Activated T-cell treated with anti-CD3 and anti-CD28 coated beads, Interleukin-2, amount 50 U/mL, for 48 hours (primary cell): ENCODE measurements at regions not wholly inside any gene's neighbourhood (a gene's known extent, or its start where the extent isn't known, plus 50 kb on each side); places are given as distances from the start of the nearest gene placed in this dataset.

ENCODE experiments used
- DNase-seq, 2 experiments: peaks; one replicate each; pipeline ENCODE4 v3.0.0-alpha.2; 2020

DNA sequence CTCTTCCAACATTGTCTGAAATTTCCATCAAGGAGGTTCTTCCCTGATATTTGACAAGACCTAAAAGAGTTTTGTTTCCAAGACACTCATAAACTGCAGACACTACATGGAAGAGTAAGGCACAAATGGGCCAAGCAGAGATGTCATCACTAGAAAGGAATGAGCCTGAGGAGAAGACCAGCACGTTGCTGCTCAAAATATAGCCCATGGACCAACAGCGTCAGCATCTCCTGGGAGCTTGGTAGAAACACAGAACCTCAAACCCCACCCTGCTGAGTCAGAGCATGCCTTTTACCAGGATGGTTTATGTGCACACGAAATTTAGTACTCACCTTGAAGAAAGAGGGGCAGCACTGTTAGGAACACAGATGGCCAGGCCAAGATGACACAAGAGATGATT, 128.7 kb upstream of the MID1 start:
- no peak for DNase-seq

DNA sequence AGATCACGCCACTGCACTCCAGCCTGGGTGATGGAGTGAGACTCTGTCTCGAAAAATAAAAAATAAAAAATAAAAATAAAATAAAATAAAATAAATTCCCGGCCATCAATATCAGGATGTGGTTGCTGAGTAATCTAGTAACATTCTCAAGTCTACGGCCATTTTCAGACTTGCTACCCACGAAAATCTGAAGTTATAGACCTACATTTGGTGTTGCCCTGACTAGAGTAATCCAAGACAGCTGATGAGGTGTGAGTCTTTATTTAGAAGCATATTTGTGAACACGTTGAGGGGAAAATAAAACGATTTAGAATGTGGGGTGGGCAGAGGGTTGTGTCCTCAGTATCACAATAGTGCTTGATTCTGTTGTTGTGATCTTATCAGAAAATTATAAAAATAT, 130.2 kb upstream of the MID1 start:
- no peak for DNase-seq

DNA sequence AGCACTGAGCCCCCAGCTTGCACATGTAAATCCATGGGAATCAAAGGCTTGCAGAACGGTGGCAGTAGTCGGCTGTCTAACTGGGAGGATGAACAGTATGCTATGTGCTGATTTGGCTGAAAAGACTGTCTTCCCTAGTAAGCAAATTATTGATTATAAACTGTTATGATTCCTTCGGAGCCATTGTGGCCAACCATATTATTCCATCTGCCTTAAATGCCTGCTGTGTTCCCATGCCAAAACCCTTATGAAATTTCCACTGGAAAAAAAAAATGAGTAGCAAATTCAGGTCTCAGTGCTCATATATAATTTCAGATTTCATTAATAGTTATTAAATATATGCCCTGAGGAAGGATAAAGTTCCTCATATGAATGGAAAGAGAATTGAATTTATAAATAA, 132.7 kb upstream of the MID1 start:
- no peak for DNase-seq

DNA sequence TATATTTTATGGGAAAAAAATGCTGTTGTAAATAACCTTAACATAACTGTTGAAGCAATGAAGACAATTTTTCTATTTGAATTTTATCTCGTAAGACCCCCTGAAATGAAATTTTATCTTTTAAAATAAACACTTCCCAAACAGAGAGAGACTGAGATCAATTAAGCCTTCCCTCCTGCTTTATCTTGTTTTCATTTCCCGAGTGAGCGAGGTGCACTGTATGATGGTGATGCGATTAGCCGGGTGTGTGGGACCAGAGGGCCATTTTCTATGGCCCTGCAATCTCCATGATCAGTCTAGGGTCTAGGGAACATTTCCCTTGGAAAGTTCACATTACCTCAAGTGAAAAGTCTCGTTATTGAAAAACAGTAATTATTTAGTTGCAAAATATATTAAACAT, 134.1 kb upstream of the MID1 start:
- DNase-seq: no peak

DNA sequence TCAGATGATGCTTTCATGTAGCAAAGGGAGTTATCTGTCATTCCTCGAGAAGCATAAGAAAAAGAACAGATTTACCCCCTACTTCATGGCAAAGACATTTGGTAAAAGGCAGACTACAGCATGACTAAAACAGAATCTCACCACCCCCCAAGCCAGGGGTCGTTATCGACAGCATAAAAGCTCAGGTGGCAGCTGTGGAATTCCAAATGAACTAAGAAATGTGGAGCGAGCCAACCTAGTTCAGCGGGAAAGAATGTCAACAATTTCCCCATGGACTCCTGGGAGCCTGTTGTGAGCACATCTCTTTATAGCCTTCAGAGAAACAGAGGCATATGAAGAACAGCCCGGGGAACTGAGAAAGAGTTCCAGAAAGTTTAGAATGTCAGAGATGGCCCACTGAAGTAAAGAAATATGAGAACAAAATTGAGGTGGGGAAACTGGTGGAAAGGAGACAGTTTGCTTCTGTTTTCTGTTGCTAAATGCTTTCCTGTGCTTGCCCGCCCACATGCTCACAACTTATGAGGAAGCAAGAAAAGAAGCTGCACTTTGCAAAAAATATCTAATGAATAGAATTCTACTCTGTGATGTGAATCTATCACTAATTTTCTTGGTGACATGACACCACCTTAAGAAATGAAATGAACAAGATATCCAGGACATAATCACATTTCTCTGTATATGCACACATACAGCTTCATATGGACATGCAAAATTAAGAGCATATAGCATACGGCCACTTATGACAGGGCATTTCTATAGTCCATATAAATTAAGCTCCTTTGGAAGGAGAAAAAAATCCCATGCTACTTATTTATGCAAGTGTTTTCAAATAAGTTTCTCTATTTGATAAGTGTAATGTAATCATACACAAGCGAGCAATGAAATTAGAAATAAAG, 135.3 kb upstream of the MID1 start:
- no peak for DNase-seq

DNA sequence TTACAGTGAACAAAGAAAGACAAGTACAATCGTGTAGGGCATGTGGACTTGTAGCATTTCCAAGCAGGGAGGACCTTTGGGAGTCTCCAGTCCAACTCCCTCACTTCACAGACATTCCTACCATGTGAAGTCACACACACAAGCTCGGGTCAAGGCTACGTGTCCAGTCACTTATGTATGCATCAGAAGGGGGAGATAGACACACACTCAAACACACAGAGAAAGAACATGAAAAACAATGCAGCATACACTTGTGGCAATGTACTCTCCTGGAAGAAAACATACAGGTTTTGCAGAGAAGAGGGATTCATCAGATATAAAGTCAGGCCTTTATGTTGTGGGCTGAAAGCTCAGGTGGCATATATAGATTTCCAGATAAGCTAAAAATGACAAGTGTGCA, 136.1 kb upstream of the MID1 start:
- no peak for DNase-seq

DNA sequence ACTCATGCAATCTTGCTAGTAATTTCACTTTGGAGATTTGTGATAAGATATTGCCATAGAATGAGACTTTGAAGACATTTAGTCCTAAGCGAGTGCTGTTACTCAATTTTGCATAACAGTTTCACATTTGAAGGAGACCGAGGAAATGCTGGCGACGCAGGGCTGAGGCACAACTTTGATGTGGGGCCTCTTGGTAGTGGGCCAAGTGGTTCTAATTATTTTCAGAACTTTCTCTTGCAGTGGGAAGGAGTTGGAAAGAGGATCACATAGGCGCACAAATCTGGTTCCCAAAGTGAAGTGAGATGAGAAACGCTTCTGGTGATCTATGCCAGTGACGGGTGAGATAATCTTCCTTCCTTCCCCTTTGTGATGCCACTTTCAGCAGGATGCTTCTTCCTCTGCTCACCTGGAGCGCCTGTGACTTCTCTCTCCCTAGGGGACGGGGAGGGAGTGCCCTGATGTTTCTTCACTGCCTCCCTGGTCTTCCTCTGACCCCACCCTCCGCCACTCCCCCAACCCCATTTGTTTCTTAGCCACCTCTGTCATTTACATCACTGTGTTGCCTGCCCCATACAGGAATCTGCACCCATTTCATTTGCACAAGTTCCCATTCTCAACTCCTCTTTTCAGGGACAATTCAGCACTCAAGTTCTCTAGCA, 138.9 kb upstream of the MID1 start:
- DNase-seq: no peak

DNA sequence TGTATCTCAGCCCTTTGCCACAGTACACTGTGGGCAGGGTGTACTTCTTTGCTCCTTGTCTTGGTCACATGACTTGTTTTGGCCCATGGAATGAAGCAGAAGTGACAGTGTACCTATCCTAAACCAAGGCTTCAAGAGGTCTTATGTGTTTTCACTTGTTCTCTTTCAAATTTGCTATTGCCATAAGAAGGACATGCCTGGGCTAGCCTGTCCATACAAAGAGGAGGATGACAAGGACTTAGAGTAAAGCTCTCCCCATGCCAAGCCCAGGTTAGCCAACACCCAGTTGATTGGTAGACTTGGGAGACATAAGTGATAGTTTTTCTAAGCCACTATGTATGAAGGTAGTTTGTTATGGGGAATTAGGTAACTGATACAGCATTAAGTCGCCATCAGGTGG, 141.1 kb upstream of the MID1 start:
- no peak for DNase-seq

DNA sequence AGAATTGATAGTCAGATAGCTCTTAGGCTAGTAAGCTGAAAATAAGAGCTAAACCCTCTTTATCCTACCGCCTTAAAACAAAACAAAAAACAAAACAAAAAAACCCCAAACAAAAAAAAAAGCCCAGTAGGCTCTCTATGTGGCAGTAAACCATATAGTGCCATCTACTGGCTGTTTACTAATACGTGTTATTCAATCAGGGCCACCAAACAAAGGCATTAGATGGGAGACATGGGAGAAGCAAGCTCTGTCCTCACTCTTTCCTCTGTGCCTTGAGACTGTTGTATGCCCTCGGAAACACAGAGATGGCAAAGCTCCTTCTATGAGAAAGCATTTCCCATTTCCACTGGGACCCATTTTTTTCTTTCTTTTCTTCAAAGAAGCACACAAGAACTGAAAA, 148.8 kb upstream of the MID1 start:
- DNase-seq: no peak

DNA sequence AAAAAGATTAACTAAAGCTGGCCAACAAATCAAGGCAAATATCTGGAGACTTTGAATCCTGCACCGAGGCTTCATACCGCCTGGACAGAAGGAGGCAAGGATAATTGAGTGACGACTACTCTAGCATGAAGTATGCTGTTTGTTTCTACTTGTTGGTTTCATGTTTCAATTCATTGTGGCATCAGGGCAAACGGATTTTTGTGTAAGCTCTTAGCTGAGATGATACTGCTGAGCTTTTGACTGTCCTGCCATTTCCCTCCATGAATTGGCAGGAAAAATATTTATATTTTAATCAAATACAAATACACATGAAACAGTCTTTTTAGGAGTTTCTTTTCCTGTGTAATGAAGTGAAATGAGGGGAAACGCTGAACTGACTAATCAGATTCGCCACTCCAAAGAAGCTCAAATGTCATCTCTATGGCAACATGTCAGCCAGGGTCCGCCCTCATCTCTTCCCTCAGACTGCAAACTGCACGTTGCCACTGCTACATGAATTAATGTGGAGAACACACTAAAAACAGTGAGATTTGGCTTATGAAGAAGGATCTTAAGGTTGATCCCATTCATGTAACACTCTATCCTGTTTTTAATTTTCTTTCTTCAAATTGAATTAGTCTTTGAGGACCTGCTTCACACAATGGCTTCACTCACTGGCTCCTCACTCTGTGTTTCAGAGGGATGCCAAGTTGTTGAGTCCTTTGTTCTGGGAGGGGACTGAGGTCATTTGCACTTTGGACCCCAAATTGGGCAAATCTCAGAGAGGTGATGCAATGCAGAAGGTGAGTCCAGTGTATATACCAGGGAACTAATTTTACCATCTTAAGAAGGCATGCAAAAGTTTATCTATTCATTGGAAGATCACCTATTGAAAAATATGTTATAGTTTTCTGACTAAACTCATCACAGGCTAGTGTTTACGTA, 149.6 kb upstream of the MID1 start:
- DNase-seq: no peak

DNA sequence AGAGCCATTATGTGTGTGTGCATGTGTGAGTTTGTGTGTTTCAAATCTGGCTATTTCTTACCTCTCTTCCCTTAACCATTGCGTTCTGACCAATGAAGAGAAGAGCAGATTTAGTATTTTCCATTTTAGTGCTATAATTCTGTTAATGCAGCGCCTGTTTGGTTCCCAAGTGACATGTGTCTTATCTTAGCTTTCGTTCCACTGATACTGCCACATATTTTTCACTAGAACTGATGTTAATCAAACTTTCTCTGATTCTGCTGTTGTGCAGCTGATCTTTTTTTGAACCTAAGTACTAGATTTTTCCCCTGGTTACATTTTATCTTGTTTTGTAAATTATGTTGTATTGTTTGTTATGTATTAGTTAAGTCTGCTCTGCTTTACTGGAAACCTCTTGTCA, 152.9 kb upstream of the MID1 start:
- DNase-seq: no peak

DNA sequence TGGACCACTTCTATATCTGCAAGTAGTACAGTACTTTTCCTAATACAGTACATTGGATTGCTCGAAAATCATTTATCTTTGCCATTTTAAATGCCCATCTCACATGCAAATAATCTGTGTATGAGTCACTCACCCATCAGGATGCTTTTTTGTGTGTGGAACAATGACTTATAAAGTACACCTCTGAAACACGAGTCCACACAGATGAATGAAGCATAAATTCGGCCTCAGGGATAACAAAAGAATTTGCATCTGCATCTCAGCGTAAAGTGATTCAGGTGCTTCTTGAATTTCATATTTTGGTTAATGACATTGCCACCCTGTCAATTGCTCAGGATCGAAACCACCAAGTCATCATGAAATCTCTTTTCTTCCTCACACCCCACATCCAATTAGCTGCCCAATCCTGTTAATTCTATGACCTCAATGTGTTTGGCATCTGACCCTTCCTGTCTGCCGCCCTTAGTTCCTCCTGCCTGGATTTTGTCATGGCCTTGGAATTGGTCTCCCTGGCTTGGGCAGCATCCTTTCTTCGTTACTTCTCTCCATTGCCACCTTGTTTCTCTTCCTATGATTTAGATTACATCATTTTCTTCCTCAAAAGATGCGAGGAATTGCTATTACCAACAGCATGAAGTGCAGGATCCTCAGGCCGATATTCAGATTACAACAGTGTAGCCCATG, 161.6 kb upstream of the MID1 start:
- DNase-seq: no peak

DNA sequence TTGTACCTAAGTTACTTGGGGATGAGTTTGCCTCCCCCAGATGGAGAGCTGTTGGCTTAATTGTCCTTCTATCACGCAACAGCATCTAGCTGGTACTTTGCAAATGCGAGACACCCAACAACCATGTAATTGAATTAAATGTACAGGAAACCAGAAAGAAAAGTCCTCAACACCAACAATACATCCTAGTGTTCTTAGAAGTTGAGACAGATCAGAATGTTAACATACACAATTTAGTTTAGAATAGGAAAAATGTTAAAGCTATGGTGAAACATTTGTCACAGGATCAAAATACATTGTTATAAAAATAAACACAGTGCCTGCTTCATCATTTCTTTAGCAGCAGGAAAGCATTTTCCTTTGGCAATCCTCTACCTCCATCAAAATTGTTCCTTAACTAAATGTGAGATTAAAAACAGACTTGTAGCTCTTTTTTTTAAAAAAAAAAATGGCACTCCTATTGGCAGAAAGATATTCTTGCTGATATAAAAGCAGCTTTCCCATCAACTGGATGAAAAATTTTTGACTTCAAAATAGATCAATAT, 163.1 kb upstream of the MID1 start:
- DNase-seq: no peak

DNA sequence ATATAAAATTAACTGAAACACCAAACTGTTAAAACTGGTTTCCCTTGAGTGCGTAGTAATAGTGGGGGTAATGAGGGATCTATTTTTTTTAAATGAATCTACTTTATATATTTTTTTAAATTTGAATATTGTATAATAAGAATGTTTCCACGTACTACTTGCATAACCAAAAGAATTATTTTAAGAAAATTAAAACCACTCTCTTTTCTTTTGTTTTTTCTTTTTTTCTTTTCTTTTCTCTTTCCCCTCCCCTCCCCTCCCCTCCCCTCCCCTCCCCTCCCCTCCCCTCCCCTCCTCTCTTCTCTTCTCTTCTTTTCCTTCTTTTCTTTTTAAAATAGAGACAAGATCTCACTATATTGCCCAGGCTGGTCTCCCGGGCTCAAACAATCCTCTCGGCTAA, 166.9 kb upstream of the MID1 start:
- no peak for DNase-seq

DNA sequence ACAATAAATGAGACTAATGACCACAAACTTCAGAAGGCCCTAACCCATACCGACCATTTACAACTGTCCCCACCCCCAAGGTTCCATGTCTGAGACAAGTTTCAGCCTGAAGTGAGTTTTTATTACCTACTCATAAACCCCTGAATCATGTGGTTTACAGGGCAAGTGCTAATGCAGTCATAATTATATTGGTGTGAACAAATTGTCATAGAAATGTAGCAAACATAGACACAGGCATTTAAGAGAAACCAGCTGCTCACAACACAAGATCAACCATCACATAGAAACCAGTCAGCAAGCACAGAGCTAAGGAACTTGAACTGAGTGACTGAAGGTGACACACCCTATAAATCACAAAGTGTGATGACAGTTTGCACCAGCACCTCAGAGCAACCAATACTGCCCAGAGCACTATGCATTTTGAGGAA, 173.8 kb upstream of the MID1 start:
- no peak for DNase-seq

DNA sequence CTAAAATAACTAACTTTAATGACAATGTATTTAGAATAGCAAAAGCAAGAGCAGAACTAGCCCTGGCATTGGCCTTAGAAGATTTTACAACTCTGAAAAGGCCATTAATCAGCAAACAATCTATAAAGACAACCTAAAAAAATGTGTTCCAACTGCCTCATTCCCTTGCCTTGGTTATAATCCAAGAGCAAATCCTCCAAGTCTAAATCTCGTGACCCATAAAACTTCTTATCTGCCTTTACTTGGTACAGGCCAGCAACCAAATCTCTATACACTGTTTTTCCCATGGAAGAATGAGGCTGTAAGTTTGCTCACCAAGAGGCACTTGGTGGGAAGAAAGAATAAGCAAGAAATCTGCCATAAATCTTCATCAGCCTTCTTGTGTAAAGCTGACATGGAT, 175.3 kb upstream of the MID1 start:
- no peak for DNase-seq

DNA sequence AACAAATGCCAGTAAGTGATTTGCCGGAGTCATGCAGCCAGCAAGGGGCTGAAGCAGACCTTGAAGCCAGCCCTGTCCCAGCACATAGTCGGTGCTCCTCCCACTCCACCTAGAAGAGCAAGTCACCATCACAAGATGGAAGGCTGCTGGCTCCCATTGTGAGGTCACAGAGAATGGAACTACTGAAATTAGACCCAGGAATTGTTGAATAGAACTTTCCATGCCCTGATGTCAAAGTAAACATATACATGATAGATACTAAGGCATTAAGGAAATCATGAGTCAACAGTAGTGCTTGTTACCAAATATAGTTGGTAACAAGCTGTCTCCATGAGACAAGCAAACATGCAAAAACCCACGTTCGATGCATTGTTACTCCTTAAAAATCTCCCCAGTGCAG, 177.1 kb upstream of the MID1 start:
- DNase-seq: no peak

DNA sequence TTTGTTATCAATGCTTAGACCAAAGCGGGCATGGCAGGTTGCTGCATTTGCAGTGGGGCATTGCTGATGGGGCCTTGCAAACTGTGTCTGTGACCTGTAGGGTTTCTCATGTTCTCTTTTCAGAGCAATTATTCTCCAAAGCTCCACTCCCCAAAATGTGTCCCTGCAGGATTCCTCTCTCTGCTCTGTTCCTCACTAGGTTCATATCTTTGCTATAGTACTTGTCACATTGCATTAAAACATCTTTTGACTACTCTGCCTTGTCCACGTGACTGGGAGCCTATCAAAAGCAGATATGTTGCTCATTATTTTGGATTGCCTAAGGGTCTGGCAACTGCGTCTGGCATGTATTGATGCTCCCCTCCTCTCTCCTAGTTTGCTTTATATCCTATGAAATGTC, 177.7 kb upstream of the MID1 start:
- DNase-seq: no peak

DNA sequence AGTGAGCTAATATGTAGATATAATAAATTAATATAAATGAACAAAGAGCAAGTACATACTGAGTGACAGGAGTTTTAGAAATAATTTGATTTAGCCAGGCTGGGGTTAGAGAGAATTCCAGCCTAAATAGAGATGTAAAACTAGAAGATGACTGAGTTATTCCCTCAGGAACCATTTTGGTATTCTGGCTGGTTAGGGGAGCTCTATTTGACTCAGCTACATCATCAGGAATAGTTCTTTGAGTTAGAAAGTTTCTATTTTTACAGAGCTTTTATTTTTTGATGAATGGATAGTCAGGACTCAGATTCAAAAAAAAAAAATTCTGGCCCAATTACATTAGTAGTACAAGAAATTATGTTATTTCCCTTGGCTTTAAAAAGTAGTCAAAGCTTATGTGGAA, 180.4 kb upstream of the MID1 start:
- no peak for DNase-seq

DNA sequence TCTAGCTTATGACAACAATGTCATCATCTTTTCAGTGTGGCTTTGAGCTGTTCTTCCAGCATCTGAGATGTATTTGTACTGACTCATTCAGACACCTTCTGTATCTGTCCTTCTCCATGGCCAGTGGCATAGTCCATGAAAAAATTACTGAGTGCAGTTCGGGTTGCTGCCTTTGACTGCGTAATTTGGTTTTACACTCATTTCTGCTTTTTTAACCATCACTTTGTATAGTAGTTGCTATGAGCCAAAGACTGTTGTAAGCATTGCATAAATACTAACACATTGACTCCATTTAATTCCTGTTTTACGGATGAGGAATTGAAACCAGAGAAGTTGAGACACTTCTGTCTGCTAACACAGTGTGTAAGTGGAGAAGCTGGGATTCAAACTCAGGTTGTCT, 190.7 kb upstream of the MID1 start:
- DNase-seq: no peak

DNA sequence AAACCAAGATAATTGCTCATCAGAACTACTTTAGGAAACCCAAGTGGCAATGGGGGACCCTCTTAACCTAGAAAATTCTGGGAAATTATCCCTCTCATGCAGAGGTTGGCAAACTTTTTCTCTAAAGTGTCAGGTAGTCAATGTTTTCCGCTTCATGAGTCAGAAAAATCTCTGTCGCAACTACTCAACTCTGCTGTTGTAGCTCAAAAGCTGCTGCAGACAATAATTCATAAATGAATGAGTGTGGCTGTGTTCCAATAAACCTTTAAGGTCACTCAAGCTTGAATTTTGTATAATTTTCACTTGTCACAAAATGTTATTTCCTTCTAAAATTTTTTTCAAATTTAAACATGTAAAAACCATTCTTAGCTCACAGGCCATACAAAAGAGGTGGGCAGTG, 193.4 kb upstream of the MID1 start:
- DNase-seq: no peak

DNA sequence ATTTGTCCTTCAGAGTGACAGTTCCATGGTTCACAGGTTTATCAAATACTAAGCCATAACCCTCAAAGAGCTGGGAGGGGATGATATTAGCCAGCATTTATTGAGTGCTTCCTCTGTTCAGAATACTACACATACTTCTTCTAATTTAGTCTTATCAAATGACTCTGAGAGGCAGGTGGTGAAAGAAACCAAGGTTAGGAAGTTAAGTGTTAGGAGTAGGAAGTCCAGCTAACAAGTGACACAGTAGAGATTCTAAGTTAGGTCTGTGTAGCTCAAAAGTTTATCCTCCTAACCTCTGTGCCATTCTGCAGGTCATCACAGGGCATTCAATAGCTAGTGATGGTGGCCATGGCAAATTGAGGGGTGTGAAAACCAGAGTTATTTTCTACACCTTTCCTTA, 198.3 kb upstream of the MID1 start:
- no peak for DNase-seq

DNA sequence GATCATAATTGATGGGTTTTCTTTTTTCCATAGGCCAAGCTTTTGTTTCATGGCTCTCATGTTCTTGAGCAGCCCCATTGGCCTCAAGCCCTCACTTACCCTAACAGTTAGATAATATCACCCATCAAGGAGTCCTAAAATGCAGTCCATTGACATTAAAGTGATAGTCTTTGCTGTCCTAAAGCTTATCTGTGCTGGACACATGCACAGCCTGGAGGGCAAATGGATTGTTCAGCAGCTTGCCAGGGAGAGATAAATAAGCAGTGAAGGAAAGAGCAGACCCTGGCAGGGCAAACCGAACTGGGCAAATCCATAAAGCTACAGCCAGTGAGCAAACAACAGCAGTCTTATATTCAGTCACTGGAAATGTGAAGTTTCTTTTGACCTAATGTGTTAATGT, 199.6 kb upstream of the MID1 start:
- DNase-seq: no peak
